ENCODE measurements at regions not wholly inside any gene's neighbourhood (a gene's known extent, or its start where the extent isn't known, plus 50 kb on each side); places are given as distances from the start of the nearest gene placed in this dataset.

GRCh38 chr17:43337684-43338428, 60.9 kb upstream of the ARL4D start:
- TF ChIP-seq, protein P1, sequence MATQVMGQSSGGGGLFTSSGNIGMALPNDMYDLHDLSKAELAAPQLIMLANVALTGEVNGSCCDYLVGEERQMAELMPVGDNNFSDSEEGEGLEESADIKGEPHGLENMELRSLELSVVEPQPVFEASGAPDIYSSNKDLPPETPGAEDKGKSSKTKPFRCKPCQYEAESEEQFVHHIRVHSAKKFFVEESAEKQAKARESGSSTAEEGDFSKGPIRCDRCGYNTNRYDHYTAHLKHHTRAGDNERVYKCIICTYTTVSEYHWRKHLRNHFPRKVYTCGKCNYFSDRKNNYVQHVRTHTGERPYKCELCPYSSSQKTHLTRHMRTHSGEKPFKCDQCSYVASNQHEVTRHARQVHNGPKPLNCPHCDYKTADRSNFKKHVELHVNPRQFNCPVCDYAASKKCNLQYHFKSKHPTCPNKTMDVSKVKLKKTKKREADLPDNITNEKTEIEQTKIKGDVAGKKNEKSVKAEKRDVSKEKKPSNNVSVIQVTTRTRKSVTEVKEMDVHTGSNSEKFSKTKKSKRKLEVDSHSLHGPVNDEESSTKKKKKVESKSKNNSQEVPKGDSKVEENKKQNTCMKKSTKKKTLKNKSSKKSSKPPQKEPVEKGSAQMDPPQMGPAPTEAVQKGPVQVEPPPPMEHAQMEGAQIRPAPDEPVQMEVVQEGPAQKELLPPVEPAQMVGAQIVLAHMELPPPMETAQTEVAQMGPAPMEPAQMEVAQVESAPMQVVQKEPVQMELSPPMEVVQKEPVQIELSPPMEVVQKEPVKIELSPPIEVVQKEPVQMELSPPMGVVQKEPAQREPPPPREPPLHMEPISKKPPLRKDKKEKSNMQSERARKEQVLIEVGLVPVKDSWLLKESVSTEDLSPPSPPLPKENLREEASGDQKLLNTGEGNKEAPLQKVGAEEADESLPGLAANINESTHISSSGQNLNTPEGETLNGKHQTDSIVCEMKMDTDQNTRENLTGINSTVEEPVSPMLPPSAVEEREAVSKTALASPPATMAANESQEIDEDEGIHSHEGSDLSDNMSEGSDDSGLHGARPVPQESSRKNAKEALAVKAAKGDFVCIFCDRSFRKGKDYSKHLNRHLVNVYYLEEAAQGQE (IDR thresholded peaks at IDR 0.05; ENCODE audit: insufficient replicate concordance, low read depth), result no peak
- TF ChIP-seq, protein P2, sequence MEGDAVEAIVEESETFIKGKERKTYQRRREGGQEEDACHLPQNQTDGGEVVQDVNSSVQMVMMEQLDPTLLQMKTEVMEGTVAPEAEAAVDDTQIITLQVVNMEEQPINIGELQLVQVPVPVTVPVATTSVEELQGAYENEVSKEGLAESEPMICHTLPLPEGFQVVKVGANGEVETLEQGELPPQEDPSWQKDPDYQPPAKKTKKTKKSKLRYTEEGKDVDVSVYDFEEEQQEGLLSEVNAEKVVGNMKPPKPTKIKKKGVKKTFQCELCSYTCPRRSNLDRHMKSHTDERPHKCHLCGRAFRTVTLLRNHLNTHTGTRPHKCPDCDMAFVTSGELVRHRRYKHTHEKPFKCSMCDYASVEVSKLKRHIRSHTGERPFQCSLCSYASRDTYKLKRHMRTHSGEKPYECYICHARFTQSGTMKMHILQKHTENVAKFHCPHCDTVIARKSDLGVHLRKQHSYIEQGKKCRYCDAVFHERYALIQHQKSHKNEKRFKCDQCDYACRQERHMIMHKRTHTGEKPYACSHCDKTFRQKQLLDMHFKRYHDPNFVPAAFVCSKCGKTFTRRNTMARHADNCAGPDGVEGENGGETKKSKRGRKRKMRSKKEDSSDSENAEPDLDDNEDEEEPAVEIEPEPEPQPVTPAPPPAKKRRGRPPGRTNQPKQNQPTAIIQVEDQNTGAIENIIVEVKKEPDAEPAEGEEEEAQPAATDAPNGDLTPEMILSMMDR (IDR thresholded peaks at IDR 0.05; ENCODE audit: insufficient read depth, low read length), result no peak
- TF ChIP-seq POLR2AphosphoS5 (IDR thresholded peaks at IDR 0.05; ENCODE audit: low read depth), result no peak

All from HL-60 (cell line).